GM18861 (cell line): ENCODE measurements at regions not wholly inside any gene's neighbourhood (a gene's known extent, or its start where the extent isn't known, plus 50 kb on each side); places are given as distances from the start of the nearest gene placed in this dataset.
"Not testable (repeated sequence)": the region's sequence is repeated elsewhere in the genome, so short reads cannot be mapped to it uniquely, and the experiment has no call there.

Source experiments
- ATAC-seq: cut with Tn5 transposase; IDR thresholded peaks from one replicate; pipeline ENCODE4 v1.9.1; 2021; ENCODE audit not compliant: unreplicated experiment

DNA sequence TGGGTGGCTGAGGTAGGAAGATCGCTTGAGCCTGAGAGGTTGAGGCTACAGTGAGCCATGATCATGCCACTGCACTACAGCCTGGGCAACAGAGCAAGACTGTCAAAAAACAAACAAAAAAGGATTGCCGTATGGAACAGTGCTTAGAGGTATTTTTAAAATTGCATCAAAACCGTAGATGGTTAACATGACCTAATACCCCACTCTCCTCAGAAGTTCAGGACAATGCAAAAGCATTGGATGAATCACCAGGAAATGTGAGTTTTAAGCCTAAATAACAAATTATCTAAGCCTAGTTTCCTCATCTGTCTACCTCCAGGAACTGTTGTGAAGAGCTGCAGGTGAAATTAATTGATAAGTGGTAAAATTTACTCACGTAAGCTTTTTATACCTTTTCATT lies 123.8 kb upstream of the ID4 start:
- ATAC-seq: no peak

GRCh38 chr6:19713984-19714383 lies 123.2 kb upstream of the ID4 start:
- no peak for ATAC-seq

- ATAC-seq: no peak
Measured at GRCh38 chr6:19714434-19715166, 122.6 kb upstream of the ID4 start.

GRCh38 chr6:19715167-19715551 lies 122.0 kb upstream of the ID4 start:
- ATAC-seq: no peak

DNA sequence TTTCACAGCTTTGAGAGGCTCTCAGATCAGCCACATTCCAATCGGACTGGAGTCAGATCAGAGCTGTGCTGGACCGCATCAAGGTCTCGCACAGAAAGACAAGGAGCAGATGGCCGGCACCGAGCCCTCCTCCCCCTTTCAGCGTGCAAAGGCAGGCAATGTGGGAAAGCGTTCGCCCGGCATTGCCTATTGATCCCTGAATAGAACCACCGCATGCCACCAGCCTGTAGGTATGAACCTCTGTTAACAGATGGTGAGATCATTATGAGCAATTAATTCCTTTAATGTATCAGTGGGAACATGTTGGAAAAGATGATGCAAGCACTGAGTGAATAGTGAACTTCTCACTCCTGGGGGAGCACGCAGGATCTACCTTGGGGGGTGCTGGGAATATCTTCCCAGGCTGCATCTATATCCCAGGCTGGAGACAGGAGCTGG lies 117.5 kb upstream of the ID4 start:
- no peak for ATAC-seq

- ATAC-seq: no peak
Measured at GRCh38 chr6:19721766-19722377, 115.3 kb upstream of the ID4 start.

DNA sequence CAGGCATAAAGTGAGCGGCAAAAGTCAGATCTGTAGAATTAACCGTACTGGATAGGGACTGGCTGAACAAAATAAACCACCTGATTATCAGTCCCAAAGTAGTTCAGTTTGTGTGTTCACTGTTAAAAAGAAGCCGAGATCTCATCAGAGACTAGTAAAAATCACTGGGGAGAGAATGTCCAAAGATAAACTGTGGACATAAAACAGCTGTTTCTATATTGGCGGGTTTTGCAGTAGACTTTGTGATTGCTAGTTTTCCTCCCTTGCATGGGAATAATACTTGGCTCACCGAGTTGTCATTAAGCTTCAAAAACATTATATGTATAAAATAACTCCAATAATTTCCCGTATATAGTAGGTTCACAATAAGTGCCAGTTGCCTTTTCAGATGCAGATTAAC lies 114.2 kb upstream of the ID4 start:
- ATAC-seq: no peak

DNA sequence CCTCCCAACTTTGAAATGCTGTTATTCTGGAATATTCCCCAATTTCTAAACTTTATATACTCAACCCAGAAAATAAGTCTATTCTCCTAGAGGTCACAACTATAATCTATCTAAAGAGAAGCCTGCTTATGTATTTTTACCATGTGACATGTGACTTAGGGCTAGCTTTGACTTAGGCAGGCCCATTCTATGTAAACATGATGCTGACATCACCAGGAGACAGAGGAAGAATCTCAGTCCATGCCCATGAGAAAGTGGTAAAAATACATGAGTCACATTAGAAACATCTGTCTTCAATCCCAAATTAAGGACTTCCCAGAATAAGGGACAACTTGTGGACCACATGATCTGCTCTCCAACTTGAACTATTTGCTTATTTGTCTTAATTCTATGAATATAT lies 113.6 kb upstream of the ID4 start:
- no peak for ATAC-seq

DNA sequence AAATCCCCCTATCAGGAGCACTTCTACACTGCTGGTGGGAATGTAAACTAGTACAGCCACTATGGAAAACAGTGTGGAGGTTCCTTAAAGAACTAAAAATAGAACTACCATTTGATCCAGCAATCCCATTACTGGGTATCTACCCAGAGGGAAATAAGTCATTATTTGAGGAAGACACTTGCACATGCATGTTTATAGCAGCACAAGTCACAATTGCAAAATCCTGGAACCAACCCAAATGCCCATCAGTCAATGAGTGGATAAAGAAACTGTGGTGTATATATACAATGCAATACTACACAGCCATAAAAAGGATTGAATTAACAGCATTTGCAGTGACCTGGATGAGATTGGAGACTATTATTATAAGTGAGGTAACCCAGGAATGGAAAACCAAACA lies 111.7 kb upstream of the ID4 start:
- ATAC-seq: not testable (repeated sequence)

DNA sequence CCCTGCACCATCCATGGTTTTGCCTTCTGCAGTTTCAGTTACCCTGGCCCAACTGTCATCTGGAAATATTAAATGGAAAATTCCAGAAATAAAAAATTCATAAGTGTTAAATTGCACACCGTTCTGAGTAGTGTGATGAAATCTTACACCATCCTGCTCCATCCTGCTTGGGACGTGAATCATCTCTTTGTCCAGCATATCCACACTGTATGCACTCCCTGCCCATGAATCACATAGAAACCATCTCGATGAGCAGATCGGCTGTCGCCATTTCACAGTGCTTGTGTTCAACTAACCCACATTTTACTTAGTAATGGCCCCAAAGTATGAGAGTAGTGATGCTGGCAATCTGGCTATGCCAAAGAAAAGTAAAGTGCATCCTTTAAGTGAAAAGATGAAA lies 105.9 kb upstream of the ID4 start:
- ATAC-seq: no peak

DNA sequence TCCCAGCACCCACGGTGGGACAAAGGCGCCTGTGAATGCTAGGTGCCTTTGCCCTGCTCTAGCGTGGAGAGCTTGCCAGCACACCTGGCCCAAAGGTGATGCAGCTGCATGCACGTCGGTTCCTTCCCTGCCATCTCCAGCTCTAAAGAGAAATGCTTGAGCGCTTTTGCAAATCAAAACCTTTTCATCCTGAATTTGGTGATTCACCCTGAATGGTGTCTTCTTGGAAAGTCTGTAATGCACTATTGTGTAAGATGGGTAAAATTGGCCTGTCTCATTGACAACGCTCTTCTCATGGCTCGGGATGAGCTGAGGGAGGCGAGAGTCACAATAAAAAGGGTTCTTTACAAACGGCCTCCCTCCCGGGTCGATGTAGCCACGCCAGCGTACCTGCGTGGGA lies 103.1 kb upstream of the ID4 start:
- no peak for ATAC-seq

DNA sequence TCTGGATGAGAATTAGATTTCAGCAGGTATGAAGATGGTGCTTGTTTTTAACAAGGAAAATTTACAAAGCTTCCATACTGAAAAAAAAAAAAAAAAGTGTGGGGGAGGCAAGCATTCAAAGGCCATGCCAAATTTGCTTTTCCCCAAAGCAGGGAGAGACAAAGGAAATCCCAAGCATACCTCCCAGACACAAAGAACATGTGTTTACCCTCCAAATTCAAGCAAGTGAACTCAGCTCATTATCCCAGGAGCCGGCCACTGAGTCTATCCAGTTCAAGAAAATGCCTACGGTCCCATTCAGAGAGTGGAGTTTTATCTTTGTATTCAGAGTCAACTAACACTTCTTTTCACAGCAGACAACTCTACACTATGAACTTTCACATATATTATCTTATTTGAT lies 102.7 kb upstream of the ID4 start:
- ATAC-seq: no peak

- no peak for ATAC-seq
Measured at GRCh38 chr6:19736066-19736465, 101.1 kb upstream of the ID4 start.

GRCh38 chr6:19738010-19738409 lies 99.2 kb upstream of the ID4 start:
- ATAC-seq: no peak

DNA sequence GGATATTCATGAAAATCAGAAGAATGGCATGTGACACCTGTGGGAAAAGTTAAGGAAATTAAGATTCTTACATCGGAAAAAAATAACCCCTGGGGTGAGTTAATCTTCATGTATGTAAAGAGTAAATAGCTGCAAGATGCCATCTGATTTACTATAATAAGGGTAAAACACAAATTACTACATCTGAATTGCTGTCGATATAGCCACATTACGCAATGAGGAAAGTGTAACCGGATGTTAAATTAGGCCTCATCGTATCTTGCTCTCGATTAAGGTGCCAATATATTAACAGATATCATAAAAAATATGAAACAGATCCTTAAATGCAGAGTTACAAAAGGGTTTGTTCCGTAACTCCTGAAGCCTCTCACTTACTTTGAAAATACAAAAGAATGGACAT lies 87.4 kb upstream of the ID4 start:
- no peak for ATAC-seq

- no peak for ATAC-seq
Measured at GRCh38 chr6:19752746-19753145, 84.4 kb upstream of the ID4 start.

DNA sequence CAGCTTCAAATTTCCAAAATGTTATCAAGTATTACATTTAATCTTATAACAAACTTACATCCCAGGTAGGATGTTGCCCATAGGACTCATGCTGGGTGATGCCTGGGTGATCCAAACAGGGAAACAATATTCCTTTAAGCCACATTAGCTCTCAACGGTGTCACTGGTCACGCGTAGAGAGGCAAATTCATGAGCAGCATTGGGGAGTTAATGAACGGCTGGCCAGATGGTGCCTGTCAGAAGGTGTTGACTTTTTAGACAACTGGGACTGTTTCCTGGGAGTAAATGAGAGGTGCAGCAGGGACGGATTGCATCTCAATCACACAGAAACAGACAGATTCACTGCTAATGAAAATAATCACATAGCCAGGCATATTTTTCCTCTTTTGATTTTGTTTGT lies 83.3 kb upstream of the ID4 start:
- no peak for ATAC-seq

GRCh38 chr6:19754686-19755085 lies 82.5 kb upstream of the ID4 start:
- ATAC-seq: no peak

GRCh38 chr6:19755181-19755580 lies 82.0 kb upstream of the ID4 start:
- ATAC-seq: no peak

GRCh38 chr6:19757036-19757435 lies 80.1 kb upstream of the ID4 start:
- no peak for ATAC-seq

- ATAC-seq: no peak
Measured at GRCh38 chr6:19759117-19759880, 77.9 kb upstream of the ID4 start.

DNA sequence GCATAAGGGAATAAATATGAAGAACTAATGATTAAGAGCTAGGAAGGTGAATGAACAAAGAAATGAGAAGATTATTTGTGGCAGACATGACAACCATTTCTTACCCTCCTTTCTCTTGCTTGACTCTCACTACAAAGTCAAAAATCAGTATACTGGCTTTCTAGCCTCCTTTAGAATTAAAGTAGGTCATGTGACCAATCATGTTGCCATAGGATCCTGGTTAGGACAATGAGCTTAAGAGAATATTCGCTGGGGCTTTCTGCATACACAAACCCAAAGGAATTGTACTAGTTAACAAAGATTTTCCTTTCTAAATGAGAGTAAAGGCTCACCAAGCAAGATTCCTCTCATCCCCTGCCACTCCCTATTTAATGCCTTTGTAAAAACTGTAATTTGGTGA lies 76.0 kb upstream of the ID4 start:
- ATAC-seq: no peak
